Urinary bladder (tissue), 3 donors: ENCODE measurements at regions not wholly inside any gene's neighbourhood (a gene's known extent, or its start where the extent isn't known, plus 50 kb on each side); places are given as distances from the start of the nearest gene placed in this dataset.

Source experiments
- DNase-seq: peaks from one replicate; pipeline ENCODE4 v3.0.0-alpha.2; 2015; ENCODE audit errors: extremely low spot score
- H3K27ac ChIP-seq: one replicate; pipeline ENCODE4 v1.5.1; 2013; ENCODE audit warnings: low read depth, mild to moderate bottlenecking, moderate library complexity
- H3K36me3 ChIP-seq: one replicate; pipeline ENCODE4 v1.6.1; 2013; ENCODE audit warnings: mild to moderate bottlenecking, moderate library complexity; ENCODE audit not compliant: insufficient read depth
- H3K4me1 ChIP-seq: one replicate; pipeline ENCODE4 v1.6.1; 2013; ENCODE audit warnings: mild to moderate bottlenecking, moderate library complexity; ENCODE audit not compliant: insufficient read depth
- H3K4me3 ChIP-seq: one replicate; pipeline ENCODE4 v1.5.1; 2013; ENCODE audit warnings: low read depth, low read length
- WGBS: extraction: QIAGEN DNeasy Blood & Tissue Kit; methylation state at CpG from one replicate; pipeline ENCODE4 v1.1.7; 2013; 5-methylcytosine and 5-hydroxymethylcytosine counted together
- donor health status: healthy with polysubstance abuse.
- donor health status: healthy.

DNA sequence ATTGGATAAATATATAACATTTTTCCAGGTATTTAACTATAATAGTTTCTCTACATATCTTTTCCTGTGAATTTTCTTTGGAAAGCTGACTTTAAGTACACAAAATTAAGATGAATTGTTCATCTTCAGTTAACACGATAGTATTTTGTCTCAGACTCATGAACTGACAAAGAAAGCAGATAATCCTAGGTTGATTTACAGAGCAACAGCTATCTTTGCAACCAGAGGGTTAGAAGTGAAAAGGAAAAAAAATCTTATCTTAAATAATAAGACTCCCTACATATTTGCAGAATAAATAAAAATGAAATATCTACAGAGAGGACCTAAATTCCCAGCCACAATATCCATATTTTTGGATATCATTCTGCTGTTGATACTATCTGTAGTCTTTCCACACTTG lies 350.2 kb upstream of the GRM7 start:
- Histone ChIP-seq H3K4me3 (no peak overlapping the region), H3K27ac (no peak overlapping the region), H3K36me3 (no peaks in the 10 kb centered on the region), H3K4me1 (no peaks in the 10 kb centered on the region)
- DNase-seq, result no peak
- 50% methylated on average over 1 of the region's 1 CpG for WGBS

DNA sequence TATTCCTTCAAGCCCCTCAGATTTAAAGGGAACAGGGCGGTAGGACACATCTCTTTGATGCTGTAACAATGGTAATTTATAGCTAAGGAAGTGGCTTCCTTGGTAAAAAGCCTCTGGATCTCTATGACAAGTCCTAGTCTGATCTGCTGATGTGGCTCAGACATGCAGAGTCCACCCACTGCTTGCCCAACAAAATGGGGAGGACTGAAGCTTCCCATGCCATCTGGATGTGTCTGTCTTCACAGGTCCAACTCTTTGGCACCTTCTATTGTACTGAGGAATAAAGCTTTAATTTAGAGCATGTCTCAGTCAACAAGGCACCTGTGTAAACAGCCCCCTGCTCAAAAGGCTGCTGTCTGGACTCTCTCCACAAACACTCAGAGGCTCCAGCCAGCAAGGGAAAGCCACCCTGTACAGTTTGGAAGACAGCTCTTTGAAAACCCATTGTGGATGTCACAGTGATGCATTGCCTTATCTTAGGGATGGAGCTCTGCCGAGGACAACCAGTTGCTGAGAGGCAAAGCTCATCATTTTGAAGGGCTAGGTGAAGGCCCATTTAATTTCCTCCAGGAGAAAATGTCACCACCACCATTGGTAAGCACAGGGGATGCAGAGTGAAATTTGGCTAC lies 348.6 kb upstream of the GRM7 start:
- Histone ChIP-seq H3K4me1 (no peaks in the 10 kb centered on the region), H3K27ac (no peak overlapping the region), H3K4me3 (no peak overlapping the region), H3K36me3 (no peaks in the 10 kb centered on the region)
- no peak for DNase-seq
- WGBS, result 71% methylated on average over 2 of the region's 2 CpGs

DNA sequence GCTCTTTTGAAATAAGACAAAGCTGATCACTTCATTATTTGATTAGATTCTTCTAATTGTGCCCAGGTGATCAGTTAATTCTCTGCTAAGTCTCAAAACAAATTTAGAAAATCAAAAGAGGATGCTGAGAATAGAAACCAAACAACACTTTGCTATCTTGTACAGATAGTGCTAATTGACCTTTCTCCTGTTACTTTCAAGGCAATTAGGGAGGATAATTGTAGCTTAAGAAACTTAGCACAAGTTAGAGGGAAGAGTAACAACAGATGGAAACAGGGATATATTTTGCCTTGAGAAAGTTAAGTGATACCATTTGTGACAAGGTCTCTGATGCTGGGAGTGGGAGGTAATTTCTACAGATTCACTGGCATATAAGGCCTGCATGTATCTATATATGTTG lies 344.8 kb upstream of the GRM7 start:
- H3K27ac ChIP-seq, result no peak overlapping the region
- no peak for DNase-seq
- H3K36me3 ChIP-seq, result no peaks in the 10 kb centered on the region
- no peak overlapping the region for H3K4me3 ChIP-seq
- H3K4me1 ChIP-seq, result no peaks in the 10 kb centered on the region

DNA sequence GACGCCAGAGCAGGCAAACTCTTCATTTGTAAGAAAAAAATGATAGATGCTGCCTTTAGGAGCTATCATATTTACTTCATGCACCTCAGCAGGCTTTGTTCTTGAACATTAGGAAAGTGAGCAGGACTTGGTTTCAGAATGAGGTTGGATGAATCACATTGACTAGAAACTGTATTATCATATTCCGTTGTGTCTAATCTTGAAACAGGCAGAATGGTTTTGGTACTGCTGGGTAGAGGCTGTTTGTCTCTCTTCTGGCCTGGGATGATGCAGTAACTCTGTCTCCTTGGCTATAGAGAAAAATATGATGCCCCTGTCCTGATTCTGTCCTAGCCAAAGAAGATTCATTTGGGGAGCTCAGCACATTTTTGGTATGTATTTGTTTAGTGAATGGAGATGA lies 344.2 kb upstream of the GRM7 start:
- WGBS, result 90% methylated on average over 2 of the region's 2 CpGs
- no peaks in the 10 kb centered on the region for H3K4me1 ChIP-seq
- no peak overlapping the region for H3K27ac ChIP-seq
- H3K4me3 ChIP-seq, result no peak overlapping the region
- no peaks in the 10 kb centered on the region for H3K36me3 ChIP-seq
- DNase-seq, result no peak

DNA sequence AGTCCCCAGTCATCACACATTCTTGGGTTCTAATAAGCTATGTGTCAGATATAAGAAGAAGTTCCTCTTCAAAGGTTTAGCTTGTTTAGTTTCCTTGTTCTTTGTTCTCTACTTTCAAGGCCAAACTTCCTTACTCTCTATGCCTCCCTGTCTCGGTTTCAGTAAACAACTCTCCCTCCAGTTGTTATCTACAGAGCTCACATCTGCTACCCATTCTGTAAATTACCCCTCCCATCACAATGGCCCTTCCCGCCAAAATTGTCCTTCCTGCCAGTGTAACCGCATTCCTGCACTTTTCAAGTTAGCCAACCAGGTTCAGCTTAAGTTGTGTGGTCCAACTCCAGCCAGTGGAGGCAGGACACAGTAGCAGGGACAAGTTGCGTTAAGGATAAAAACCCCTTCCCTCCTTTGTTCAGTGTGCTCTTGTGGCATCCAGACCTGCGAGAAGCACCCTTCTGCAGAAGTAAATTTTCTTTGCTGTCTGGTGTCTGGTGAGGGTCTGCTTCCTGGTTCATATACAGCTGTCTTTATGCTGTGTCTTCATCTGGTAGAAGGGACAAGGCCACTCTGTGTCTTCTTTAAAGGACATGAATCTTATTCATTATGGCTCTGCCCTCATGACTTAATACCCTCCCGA lies 342.1 kb upstream of the GRM7 start:
- Histone ChIP-seq H3K4me3 (no peak overlapping the region), H3K36me3 (no peaks in the 10 kb centered on the region), H3K4me1 (no peaks in the 10 kb centered on the region), H3K27ac (no peak overlapping the region)
- WGBS, result 81% methylated on average over 6 of the region's 6 CpGs
- no peak for DNase-seq

DNA sequence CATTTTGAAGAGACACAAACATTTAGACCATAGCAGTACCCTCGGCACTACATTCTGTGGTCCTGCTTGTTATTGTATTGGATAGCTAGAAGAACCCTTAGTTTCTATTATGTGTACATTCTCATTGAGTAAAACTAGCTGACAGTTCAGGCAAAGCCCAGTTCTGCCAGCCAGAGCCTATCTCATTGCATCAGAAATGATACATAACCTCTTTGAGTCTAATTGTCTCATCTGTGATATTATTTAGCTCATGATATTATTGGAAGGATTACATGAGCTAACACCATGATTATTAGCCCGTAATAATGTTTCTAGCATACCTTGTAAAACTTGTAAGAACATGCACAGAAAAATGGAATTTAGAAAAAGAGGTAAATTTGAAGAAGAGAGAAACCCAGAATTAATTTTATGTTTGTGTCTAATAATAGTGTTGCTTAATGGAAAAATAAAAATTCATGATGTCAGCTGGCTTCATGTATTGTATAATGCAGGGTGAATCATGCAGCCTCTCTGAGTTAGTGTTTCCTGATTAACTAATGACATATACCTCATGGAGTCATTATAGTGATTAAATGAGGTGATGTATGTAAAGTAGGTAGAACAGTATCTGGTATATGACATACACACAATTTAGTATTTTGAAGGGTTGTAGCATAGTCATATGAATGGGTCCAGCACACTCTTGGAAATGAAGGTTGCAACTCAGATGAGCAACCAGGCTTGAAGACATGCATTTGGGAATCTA lies 339.4 kb upstream of the GRM7 start:
- H3K36me3 ChIP-seq, result no peaks in the 10 kb centered on the region
- H3K4me1 ChIP-seq, result no peaks in the 10 kb centered on the region
- 91% methylated on average over 2 of the region's 2 CpGs for WGBS
- no peak for DNase-seq
- H3K4me3 ChIP-seq, result no peak overlapping the region
- H3K27ac ChIP-seq, result no peak overlapping the region

DNA sequence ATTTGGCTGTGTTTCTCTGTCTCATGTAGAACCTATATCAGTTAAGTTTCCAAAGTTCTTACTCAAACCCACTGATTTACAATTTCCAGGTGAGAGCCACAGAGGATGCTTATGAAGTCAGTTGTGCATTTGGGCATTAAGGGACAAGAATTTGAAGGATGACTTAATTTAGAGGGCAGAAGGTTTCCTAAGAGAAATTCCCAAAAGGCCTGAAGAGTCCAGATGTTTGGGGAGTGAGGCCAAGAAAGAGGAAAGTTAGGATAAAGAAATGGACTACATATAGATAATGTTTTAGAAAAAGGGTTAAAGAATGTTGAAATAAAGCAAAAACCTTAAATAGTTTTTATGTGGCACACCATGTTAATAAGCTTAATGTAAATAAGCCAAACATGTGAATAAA lies 338.7 kb upstream of the GRM7 start:
- Histone ChIP-seq H3K27ac (no peak overlapping the region), H3K36me3 (no peaks in the 10 kb centered on the region), H3K4me1 (no peaks in the 10 kb centered on the region), H3K4me3 (no peak overlapping the region)
- no peak for DNase-seq

DNA sequence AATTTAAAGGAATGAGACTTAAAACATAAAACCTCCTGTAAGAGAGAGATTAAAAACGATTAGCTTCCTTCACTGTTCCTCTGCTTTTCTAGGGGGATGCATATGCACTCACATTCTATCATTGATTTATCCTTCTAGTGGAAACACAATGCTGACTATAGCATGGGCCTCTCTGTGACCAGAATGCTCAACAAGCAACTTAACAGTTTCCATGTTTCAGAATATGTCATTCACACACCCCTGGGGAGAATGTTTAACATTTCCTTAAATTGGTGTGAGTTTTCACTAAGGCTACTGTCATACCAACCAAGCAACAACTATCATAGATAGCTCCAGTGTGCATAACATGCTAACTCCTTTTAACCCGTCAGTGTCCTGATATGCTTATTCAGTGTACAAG lies 337.9 kb upstream of the GRM7 start:
- Histone ChIP-seq H3K27ac (no peak overlapping the region), H3K4me3 (no peak overlapping the region), H3K36me3 (no peaks in the 10 kb centered on the region), H3K4me1 (no peaks in the 10 kb centered on the region)
- 70% methylated on average over 2 of the region's 2 CpGs for WGBS
- DNase-seq, result no peak

DNA sequence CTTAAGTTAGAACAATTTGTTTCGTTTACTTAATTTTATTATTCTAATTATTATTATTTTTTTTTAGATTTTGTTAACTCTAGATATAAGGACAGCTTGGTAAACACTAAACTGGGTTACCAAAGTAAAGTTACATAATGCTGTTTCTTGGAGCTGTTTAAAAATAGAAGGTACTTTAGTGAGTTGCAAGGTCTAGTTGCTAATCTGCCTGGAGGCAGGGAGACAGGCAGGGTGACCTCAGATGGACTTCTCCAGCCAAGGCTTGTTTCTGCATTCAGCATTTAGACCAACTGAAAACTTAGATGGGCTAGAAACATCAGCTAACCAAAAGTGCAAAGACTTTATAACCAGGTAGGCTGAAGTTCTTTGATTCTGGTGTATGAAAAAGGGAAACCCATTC lies 336.4 kb upstream of the GRM7 start:
- Histone ChIP-seq H3K4me1 (no peaks in the 10 kb centered on the region), H3K36me3 (no peaks in the 10 kb centered on the region), H3K4me3 (no peak overlapping the region), H3K27ac (no peak overlapping the region)
- DNase-seq, result no peak
- 42% methylated on average over 1 of the region's 1 CpG for WGBS

DNA sequence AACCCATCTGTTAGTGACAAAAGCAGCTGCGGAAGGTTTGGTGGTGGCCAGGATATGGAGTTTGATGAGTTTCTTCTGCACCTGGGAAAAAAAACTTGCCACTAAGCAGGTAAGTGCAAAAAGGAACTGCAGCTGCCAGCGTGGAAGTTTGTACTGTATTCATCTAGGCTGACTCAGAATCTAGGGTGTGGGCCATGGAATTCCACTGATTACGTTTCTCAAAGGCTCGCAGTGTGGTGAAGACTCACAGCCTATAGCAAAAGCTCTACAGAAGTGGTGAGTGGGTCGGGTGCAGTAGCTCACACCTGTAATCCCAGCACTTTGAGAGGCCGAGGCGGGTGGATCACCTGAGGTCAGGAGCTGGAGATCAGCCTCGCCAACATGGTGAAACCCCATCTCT lies 334.6 kb upstream of the GRM7 start:
- Histone ChIP-seq H3K4me1 (no peaks in the 10 kb centered on the region), H3K27ac (no peak overlapping the region)
- WGBS, result 90% methylated on average over 8 of the region's 8 CpGs

DNA sequence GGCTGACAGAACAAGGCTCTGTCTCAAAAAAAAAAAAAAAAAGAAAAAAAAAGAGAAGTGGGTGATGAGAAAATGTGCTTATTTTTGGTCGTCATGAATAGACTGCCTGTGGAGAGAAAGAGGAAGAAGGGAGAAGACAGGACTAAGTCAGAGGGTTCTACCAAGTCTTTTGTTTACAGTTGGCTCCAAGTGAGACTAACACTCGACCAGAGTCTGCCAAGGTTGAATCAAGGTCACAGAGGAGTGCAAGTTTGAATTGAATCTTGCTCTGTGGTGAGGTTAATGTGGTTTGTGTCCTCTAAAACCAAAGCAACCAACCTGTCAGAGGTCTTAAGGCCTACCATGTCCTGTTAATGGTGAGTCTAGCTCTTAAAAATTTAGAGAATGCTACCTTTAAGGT lies 334.1 kb upstream of the GRM7 start:
- Histone ChIP-seq H3K4me3 (no peak overlapping the region), H3K27ac (no peak overlapping the region), H3K4me1 (no peaks in the 10 kb centered on the region), H3K36me3 (no peaks in the 10 kb centered on the region)
- WGBS, result 21% methylated on average over 2 of the region's 2 CpGs
- DNase-seq, result no peak

More for the DNA sequence above, 334.6 kb upstream of the GRM7 start:
- DNase-seq, result no peak
- no peak overlapping the region for H3K4me3 ChIP-seq
- H3K36me3 ChIP-seq, result no peaks in the 10 kb centered on the region

DNA sequence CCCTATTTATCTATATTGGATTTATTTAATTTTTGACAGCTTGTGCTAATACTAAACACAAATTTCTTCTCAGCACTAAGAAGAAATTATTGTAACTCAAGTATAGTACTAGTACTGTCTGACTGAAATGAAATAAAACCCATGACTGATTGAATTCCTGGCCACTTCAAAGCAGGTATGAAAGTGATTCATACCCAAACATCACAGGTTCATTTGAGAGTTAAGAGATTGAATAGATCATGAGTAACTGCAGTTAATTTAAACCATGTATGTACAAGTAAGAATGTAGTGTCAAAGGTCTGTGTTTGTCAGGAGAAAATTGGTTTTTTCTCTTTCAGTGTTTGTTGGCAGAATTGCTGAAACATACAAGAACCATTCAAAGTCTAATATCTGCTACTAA lies 332.0 kb upstream of the GRM7 start:
- Histone ChIP-seq H3K36me3 (no peaks in the 10 kb centered on the region), H3K4me3 (no peak overlapping the region), H3K27ac (no peak overlapping the region), H3K4me1 (no peaks in the 10 kb centered on the region)
- DNase-seq, result no peak

DNA sequence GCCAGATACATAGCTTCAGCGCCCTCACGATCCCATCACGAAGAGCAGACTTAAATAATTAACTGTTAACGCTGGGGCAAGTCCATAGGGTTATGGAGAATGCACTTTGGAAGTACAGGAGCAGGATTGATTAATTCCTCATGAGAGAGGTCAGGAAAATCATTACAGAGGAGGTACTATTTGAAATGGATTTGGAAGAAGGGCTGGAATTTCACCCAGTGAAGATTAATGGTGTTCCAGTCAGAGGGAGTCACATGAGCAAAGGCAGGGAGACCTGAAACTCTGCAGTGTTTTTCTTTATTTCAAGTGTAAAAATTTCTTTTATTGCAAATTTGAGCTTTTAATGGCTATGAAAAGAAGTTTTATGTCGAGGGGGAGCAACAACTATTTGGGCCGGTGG lies 329.8 kb upstream of the GRM7 start:
- WGBS, result 74% methylated on average over 6 of the region's 6 CpGs

DNA sequence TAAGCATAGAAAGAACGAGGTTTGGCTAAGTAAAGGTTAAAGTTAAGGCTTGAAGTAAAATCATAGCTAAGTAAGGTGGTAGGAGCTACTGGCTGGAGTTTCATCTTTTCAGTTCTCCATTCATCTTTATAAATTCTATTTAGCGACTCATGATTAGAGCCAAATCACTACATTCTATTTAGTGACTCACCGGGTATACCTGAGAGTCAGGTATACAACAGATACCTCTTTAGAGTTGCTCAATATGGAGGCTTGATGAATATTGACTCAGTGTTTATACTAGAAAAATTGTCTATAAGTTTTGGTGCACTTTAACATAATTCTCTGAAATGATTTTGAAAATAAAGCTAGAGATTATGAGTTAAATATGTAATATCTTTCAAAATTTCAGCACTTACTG lies 328.8 kb upstream of the GRM7 start:
- Histone ChIP-seq H3K4me3 (no peak overlapping the region), H3K36me3 (no peaks in the 10 kb centered on the region), H3K27ac (no peak overlapping the region), H3K4me1 (no peaks in the 10 kb centered on the region)
- no peak for DNase-seq
- WGBS, result 92% methylated on average over 3 of the region's 3 CpGs

More for the DNA sequence above, 329.8 kb upstream of the GRM7 start:
- Histone ChIP-seq H3K27ac (no peak overlapping the region), H3K4me1 (no peaks in the 10 kb centered on the region), H3K4me3 (no peak overlapping the region), H3K36me3 (no peaks in the 10 kb centered on the region)
- DNase-seq, result no peak
